Glutamatergic neuron (in vitro differentiated cells): ENCODE measurements at regions not wholly inside any gene's neighbourhood (a gene's known extent, or its start where the extent isn't known, plus 50 kb on each side); places are given as distances from the start of the nearest gene placed in this dataset.

Experiments used
- DNase-seq: peaks from one replicate; pipeline ENCODE4 v3.0.0; 2022
- H3K27ac Mint-ChIP-seq: one replicate; pipeline ENCODE4 v1.8.0; 2020; ENCODE audit warnings: mild to moderate bottlenecking, mixed read lengths, inconsistent platforms; ENCODE audit not compliant: unreplicated experiment
- H3K27me3 Mint-ChIP-seq: one replicate; pipeline ENCODE4 v1.8.0; 2020; ENCODE audit warnings: mild to moderate bottlenecking, moderate library complexity, mixed read lengths, inconsistent platforms; ENCODE audit not compliant: unreplicated experiment
- H3K36me3 Mint-ChIP-seq: one replicate; pipeline ENCODE4 v1.8.0; 2020; ENCODE audit warnings: mild to moderate bottlenecking, mixed read lengths, inconsistent platforms; ENCODE audit not compliant: unreplicated experiment
- H3K4me1 Mint-ChIP-seq: one replicate; pipeline ENCODE4 v1.8.0; 2020; ENCODE audit warnings: mild to moderate bottlenecking, low read depth, mixed read lengths, inconsistent platforms; ENCODE audit not compliant: unreplicated experiment
- H3K4me3 Mint-ChIP-seq: one replicate; pipeline ENCODE4 v1.8.0; 2020; ENCODE audit warnings: mild to moderate bottlenecking, mixed read lengths, inconsistent platforms; ENCODE audit not compliant: unreplicated experiment
- H3K9me3 Mint-ChIP-seq: one replicate; pipeline ENCODE4 v1.8.0; 2020; ENCODE audit warnings: mild to moderate bottlenecking, moderate library complexity, mixed read lengths, inconsistent platforms; ENCODE audit not compliant: unreplicated experiment
- TF ChIP-seq, protein P1 (sequence below): fragments of 200-600 bp; sonication (generic); IDR thresholded peaks from one replicate; pipeline ENCODE4 v1.5.0; 2021; ENCODE audit not compliant: partially characterized antibody, unreplicated experiment

DNA sequence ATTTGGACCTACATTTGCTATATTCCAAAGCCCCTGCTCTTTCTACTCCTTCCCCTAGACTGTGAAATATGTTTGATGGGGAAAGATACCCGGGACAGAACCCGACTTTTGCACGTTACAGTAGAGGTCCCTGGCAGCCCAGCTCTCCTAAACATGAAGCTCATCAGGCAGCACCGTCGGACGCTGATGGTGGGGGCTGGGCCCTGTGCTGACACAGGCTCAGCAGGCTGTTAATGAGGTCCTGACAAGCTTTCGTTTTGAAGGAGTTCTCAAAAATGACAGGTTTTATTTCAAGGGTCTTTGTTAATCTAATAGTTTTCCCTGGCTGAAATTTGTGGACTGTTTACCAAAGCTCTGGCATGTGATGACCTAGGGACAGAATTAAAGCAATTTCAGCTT is 102.3 kb downstream of the SLC25A47 start:
- TF ChIP-seq, protein P1, sequence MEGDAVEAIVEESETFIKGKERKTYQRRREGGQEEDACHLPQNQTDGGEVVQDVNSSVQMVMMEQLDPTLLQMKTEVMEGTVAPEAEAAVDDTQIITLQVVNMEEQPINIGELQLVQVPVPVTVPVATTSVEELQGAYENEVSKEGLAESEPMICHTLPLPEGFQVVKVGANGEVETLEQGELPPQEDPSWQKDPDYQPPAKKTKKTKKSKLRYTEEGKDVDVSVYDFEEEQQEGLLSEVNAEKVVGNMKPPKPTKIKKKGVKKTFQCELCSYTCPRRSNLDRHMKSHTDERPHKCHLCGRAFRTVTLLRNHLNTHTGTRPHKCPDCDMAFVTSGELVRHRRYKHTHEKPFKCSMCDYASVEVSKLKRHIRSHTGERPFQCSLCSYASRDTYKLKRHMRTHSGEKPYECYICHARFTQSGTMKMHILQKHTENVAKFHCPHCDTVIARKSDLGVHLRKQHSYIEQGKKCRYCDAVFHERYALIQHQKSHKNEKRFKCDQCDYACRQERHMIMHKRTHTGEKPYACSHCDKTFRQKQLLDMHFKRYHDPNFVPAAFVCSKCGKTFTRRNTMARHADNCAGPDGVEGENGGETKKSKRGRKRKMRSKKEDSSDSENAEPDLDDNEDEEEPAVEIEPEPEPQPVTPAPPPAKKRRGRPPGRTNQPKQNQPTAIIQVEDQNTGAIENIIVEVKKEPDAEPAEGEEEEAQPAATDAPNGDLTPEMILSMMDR: no peak
- peaks cover 53% of the 10 kb centered on the region for H3K4me1 Mint-ChIP-seq
- H3K27ac Mint-ChIP-seq: no peak overlapping the region
- DNase-seq: no peak
- H3K36me3 Mint-ChIP-seq: peaks cover 11% of the 10 kb centered on the region
- H3K4me3 Mint-ChIP-seq: no peak overlapping the region
- peaks cover 5% of the 10 kb centered on the region for H3K9me3 Mint-ChIP-seq
- peaks cover 4% of the 10 kb centered on the region for H3K27me3 Mint-ChIP-seq

DNA sequence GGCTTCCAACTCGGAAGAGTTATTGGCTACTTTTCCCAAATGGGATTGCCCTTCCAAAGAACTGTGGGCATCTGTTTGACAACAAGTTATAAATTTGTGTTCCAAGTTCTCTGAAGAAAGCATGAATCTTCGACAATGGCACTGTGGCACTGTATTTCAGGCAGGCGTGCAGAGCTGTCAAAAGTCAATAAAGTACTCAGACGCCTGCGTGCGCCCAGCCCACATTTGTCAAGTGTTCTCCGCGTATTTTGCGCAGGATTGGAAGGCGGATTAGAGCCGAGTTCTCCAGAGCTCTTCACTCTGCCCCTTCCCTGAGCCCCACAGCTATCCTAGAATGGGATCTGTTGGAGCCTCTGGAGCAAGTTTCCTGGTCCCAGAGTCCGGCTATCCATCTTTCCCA is 103.2 kb downstream of the SLC25A47 start:
- peaks cover 47% of the 10 kb centered on the region for H3K4me1 Mint-ChIP-seq
- H3K27ac Mint-ChIP-seq: no peak overlapping the region
- peaks cover 4% of the 10 kb centered on the region for H3K27me3 Mint-ChIP-seq
- H3K4me3 Mint-ChIP-seq: no peak overlapping the region
- H3K9me3 Mint-ChIP-seq: peaks cover 5% of the 10 kb centered on the region
- DNase-seq: no peak
- peaks cover 11% of the 10 kb centered on the region for H3K36me3 Mint-ChIP-seq
- TF ChIP-seq, protein P1: no peak

DNA sequence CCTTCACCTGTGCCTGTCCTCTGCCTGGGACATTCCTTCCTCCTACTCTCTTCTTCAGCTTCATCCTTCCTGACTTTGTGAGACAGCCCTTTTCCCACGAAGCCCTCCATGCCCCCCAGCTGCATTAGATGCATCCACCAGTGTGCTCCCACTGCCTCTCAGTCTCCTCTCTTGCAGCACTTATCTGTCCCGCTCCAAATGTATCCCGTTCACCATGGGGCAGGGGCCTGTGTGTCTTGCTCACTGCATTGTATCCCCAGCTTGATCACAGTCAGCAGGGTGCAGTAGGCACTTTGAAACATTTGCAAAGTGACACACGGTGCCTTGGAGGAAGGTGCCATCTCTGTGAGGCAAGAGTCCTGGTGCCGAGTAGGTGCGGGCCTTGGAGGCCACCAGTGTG is 104.0 kb downstream of the SLC25A47 start:
- H3K4me3 Mint-ChIP-seq: no peak overlapping the region
- peaks cover 11% of the 10 kb centered on the region for H3K36me3 Mint-ChIP-seq
- H3K4me1 Mint-ChIP-seq: peaks cover 40% of the 10 kb centered on the region
- H3K27me3 Mint-ChIP-seq: peaks cover 4% of the 10 kb centered on the region
- no peak overlapping the region for H3K27ac Mint-ChIP-seq
- TF ChIP-seq, protein P1: no peak
- peaks cover 3% of the 10 kb centered on the region for H3K9me3 Mint-ChIP-seq
- no peak for DNase-seq

DNA sequence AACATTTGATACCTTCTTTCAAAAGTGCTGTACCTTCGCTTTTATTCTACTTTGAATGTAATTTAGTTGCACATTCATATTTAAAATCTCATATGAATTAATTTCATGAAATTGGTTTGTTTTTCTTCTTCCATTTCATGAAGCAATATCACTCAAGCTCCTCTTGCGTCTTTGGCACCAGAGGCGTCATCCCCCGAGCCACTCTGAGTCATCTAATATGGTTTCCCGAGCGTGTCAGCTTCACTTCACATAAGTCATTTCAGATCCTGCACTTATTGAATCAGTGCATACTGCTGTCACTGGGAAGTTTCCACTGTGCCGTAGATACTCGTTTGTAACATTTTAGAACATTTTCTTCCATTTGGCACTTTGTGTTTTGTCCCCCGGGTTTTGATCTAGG is 105.6 kb downstream of the SLC25A47 start:
- Mint-ChIP-seq H3K9me3 (peaks cover 3% of the 10 kb centered on the region), H3K4me3 (no peak overlapping the region), H3K4me1 (peaks cover 27% of the 10 kb centered on the region), H3K36me3 (peaks cover 11% of the 10 kb centered on the region), H3K27ac (no peak overlapping the region), H3K27me3 (peaks cover 4% of the 10 kb centered on the region)
- DNase-seq: no peak
- TF ChIP-seq, protein P1: no peak

DNA sequence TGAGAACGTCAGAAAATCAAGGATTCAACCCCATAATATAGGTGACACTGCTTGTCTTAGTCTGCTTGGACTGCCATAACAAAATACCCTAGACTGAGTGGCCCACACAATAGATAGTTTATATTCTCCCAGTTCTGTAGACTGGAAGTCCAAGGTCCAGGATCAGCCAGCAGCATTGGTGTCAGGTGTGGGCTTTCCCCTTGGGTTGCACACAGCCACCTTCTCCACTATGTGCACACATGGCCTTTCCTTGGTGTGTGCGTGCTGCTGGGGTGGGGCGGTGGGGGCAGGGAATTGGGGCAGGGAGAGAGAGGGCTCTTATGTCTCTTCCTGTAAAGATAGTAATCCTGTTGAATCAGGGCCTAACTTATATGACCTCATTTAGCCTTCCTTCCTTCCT is 106.4 kb downstream of the SLC25A47 start:
- Mint-ChIP-seq H3K36me3 (peaks cover 11% of the 10 kb centered on the region), H3K27me3 (peaks cover 4% of the 10 kb centered on the region), H3K27ac (no peak overlapping the region), H3K4me3 (no peak overlapping the region), H3K4me1 (peaks cover 28% of the 10 kb centered on the region), H3K9me3 (peaks cover 3% of the 10 kb centered on the region)
- TF ChIP-seq, protein P1: no peak
- no peak for DNase-seq
